Neutrophil (primary cell): ENCODE measurements at regions not wholly inside any gene's neighbourhood (a gene's known extent, or its start where the extent isn't known, plus 50 kb on each side); places are given as distances from the start of the nearest gene placed in this dataset.

Experiments
- H3K27ac ChIP-seq: fragments of 200-600 bp; sonication (generic); 2 replicates; pipeline ENCODE4 v1.5.1; 2016; ENCODE audit warnings: mild to moderate bottlenecking, moderate library complexity
- H3K27me3 ChIP-seq: fragments of 200-600 bp; sonication (generic); 2 replicates; pipeline ENCODE4 v1.6.0; 2016; ENCODE audit warnings: mild to moderate bottlenecking
- H3K36me3 ChIP-seq: fragments of 200-600 bp; sonication (generic); 2 replicates; pipeline ENCODE4 v1.5.1; 2017
- H3K4me1 ChIP-seq, 2 experiments: fragments of 200-600 bp in 1 of 2; sonication (generic) in 1 of 2; 1 replicate in 1 of 2; 2 replicates in 1 of 2; pipeline versions ENCODE4 v1.5.1 to v1.6.1; 2013 to 2016; ENCODE audit warnings: low read depth in 1 of 2, low read length in 1 of 2, mild to moderate bottlenecking in 1 of 2, moderate library complexity in 1 of 2; ENCODE audit not compliant: control insufficient read depth in 1 of 2, insufficient read depth in 1 of 2
- H3K4me3 ChIP-seq, 2 experiments: fragments of 200-600 bp in 1 of 2; sonication (generic) in 1 of 2; 1 replicate in 1 of 2; 2 replicates in 1 of 2; pipeline ENCODE4 v1.5.1; 2013 to 2016; ENCODE audit warnings: low read depth in 1 of 2, low read length in 1 of 2, mild to moderate bottlenecking in 1 of 2, moderate library complexity in 1 of 2
- H3K9me3 ChIP-seq: fragments of 200-600 bp; sonication (generic); 2 replicates; pipeline ENCODE4 v1.5.1; 2016
- CTCF ChIP-seq: fragments of 200-600 bp; sonication (generic); IDR thresholded peaks from 2 replicates; pipeline ENCODE4 v1.5.1; 2016; ENCODE audit warnings: antibody characterized with exemption

- Histone ChIP-seq H3K27ac (no peak overlapping the region), H3K36me3 (no peaks in the 10 kb centered on the region), H3K4me1 (no peaks in the 10 kb centered on the region), H3K27me3 (no peaks in the 10 kb centered on the region), H3K4me3 (no peak overlapping the region), H3K9me3 (no peaks in the 10 kb centered on the region)
- TF ChIP-seq CTCF = no peak
Measured at GRCh38 chr18:78790511-78790910, 189.1 kb upstream of the SALL3 start.

DNA sequence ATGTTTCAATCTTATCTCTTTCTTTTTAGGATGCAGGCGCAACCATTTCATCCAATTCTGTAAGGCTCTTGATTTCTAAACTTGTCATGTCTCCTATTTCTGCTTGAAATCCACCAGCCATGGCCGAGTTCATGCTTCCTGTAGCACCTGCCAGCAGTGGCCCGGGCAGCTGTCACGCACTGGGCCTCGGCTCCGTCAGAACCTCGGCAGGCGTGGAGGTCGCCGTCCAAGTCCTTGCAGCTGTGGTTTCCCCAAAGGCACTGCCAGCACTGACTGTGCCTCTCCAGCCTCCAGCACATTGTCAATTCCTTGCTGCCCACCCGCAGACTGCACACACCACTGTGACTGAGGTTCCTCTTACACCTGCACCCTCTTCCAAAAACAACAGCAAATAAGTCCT lies 188.7 kb upstream of the SALL3 start:
- H3K4me1 ChIP-seq = no peaks in the 10 kb centered on the region
- H3K36me3 ChIP-seq = no peaks in the 10 kb centered on the region
- H3K4me3 ChIP-seq = no peak overlapping the region
- H3K27ac ChIP-seq = no peak overlapping the region
- no peaks in the 10 kb centered on the region for H3K9me3 ChIP-seq
- no peak for TF ChIP-seq CTCF
- no peaks in the 10 kb centered on the region for H3K27me3 ChIP-seq

DNA sequence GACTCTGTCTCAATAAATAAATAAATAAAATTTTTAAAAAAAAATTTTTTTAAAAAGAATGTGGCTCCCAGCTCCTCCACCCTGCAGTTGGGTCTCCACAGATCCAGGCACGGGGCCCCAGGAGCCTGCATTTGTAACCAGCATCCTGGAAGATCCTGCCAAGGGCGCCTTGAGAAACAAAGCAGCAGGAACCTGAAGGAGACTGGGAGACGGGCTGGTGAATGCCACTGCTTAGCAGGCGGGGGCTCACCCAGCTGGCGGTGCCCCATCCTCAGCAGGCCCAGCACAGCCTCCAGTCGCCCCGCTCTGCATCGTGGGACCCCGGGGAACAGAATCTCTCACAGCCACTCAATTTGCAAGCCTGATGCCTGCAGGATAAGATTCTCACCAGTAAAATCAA lies 187.5 kb upstream of the SALL3 start:
- Histone ChIP-seq H3K27me3 (no peaks in the 10 kb centered on the region), H3K27ac (no peak overlapping the region), H3K36me3 (no peaks in the 10 kb centered on the region), H3K4me3 (no peak overlapping the region), H3K4me1 (no peaks in the 10 kb centered on the region), H3K9me3 (no peaks in the 10 kb centered on the region)
- no peak for TF ChIP-seq CTCF

DNA sequence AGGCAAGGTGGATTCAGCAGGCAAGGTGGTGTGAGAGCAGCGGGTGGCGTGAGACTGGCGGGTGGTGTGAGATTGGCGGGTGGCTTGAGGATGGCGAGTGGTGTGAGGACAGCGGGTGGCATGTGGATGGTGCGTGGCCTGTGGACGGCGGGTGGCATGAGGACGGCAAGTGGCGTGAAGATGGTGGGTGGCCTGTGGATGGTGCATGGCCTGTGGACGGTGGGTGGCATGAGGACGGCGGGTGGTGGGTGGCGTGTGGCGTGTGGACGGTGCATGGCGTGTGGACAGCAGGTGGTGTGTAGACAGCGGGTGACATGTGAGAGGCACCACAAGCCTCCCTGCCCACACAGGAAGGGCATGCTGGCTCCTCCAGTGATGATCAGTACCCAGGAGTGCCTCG lies 186.9 kb upstream of the SALL3 start:
- Histone ChIP-seq H3K27me3 (no peaks in the 10 kb centered on the region), H3K36me3 (no peaks in the 10 kb centered on the region), H3K4me1 (no peaks in the 10 kb centered on the region), H3K4me3 (no peak overlapping the region), H3K9me3 (no peaks in the 10 kb centered on the region), H3K27ac (no peak overlapping the region)
- no peak for TF ChIP-seq CTCF

GRCh38 chr18:78793313-78794070 lies 186.1 kb upstream of the SALL3 start:
- H3K4me1 ChIP-seq = no peaks in the 10 kb centered on the region
- no peak overlapping the region for H3K4me3 ChIP-seq
- no peak for TF ChIP-seq CTCF
- no peaks in the 10 kb centered on the region for H3K27me3 ChIP-seq
- no peaks in the 10 kb centered on the region for H3K9me3 ChIP-seq
- H3K27ac ChIP-seq = no peak overlapping the region
- H3K36me3 ChIP-seq = no peaks in the 10 kb centered on the region
